ENCODE measurements at regions not wholly inside any gene's neighbourhood (a gene's known extent, or its start where the extent isn't known, plus 50 kb on each side); places are given as distances from the start of the nearest gene placed in this dataset.

DNA sequence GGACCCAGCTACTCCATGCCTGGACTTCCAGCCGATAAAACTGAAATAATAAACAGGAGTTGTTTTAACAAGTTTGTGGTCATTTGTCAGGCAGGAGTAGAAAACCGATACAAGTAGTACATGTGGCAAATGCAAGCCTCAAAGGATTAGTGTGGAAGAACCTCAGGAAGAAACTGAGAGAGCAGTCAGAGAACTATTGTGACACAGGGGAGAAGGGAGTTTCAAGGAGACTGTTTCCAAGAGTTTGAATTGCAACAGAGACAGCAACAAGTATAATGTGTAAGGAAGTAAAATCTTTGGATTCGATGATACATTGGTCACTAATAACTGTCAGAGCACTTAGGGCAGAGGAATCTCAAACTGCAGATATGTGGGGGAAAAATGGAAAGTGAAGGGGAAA is 450.6 kb upstream of the ARHGEF26 start:
- no peak overlapping the region for H3K4me3 ChIP-seq (ENCODE audit: low read length)
- no peak for DNase-seq (ENCODE audit: low read depth)
- TF ChIP-seq, protein P1, sequence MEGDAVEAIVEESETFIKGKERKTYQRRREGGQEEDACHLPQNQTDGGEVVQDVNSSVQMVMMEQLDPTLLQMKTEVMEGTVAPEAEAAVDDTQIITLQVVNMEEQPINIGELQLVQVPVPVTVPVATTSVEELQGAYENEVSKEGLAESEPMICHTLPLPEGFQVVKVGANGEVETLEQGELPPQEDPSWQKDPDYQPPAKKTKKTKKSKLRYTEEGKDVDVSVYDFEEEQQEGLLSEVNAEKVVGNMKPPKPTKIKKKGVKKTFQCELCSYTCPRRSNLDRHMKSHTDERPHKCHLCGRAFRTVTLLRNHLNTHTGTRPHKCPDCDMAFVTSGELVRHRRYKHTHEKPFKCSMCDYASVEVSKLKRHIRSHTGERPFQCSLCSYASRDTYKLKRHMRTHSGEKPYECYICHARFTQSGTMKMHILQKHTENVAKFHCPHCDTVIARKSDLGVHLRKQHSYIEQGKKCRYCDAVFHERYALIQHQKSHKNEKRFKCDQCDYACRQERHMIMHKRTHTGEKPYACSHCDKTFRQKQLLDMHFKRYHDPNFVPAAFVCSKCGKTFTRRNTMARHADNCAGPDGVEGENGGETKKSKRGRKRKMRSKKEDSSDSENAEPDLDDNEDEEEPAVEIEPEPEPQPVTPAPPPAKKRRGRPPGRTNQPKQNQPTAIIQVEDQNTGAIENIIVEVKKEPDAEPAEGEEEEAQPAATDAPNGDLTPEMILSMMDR (IDR thresholded peaks at IDR 0.05; ENCODE audit: insufficient read depth, low read depth, low read length, missing control alignments), result no peak

DNA sequence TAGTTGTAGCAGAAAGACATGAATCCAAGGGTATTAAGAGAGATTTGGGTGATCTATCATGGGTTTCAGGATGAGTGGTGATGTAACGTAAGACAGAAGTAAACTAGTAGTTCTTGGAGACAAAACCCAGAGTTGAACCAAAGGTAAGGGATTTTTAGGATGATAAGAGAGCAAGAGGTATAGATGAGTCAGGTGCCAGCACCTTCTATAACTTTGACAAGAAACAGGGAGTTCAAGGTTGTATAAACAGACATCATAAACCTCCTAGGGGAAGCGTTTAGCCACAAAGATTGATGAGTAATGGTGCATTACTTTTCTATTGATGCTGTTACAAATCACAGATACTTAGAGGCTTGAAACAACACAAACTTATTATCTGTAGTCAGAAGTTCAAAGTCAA is 447.3 kb upstream of the ARHGEF26 start:
- peak; percentile 6 for DNase-seq (ENCODE audit: low read depth)
- no peak overlapping the region for H3K4me3 ChIP-seq (ENCODE audit: low read length)
- TF ChIP-seq, protein P1 (IDR thresholded peaks at IDR 0.05; ENCODE audit: insufficient read depth, low read depth, low read length, missing control alignments), result no peak

DNA sequence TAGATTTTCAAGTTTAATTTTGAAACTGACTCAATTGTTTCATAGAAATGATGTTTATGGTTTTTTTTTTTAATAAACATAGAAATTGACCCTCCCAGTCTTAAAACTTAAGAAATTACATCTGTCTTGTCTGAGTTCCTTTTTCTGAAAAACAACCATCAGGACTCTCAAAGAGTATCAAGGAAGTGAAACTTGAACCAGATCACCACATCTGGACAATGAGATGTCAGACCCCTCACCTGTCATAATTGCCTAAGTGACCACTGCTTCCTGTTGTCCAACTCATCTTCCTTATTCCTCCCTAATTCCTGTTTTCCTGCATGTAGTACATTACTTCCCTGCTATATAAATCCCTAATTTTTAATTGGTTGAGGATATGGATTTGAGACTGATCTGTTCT is 441.5 kb upstream of the ARHGEF26 start:
- H3K4me3 ChIP-seq (ENCODE audit: low read length), result no peak overlapping the region
- no peak for DNase-seq (ENCODE audit: low read depth)
- TF ChIP-seq, protein P1 (IDR thresholded peaks at IDR 0.05; ENCODE audit: insufficient read depth, low read depth, low read length, missing control alignments), result no peak

DNA sequence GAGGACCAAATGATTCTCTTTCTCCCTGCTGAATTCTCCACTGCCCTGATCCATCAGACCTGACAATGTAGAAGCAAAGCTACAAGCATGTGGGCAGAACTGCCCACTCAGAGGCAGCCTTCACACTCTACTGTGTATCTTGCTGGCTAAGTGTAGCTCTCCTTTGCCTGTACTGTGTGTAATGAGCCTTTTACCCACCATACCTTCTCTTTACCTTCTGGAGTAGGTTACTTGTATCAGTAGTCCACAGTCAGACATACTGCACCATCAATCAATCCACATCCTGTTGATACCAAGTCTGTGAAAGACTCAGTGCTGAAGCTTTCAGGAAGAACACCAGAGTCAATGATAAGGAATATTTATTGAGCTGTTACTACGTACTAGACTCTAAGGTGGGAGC is 440.7 kb upstream of the ARHGEF26 start:
- TF ChIP-seq, protein P1 (IDR thresholded peaks at IDR 0.05; ENCODE audit: insufficient read depth, low read depth, low read length, missing control alignments), result no peak
- no peak for DNase-seq (ENCODE audit: low read depth)
- no peak overlapping the region for H3K4me3 ChIP-seq (ENCODE audit: low read length)

DNA sequence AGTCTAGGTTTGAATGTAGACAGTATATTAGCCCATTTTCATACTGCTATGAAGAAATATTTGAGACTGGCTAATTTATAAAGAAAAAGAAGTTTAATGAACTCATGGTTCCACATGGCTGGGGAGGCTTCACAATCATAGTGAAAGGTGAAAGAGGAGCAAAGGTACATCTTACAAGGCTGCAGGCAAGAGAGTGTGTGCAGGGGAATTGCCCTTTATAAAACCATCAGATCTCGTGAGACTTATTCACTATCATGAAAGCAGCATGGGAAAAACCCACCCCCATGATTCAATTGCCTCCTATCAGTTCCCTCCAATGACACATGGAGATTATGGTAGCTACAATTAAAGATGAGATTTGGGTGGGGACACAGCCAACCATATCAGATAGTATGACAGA is 440.1 kb upstream of the ARHGEF26 start:
- H3K4me3 ChIP-seq (ENCODE audit: low read length), result no peak overlapping the region
- DNase-seq (ENCODE audit: low read depth), result no peak
- TF ChIP-seq, protein P1 (IDR thresholded peaks at IDR 0.05; ENCODE audit: insufficient read depth, low read depth, low read length, missing control alignments), result no peak

DNA sequence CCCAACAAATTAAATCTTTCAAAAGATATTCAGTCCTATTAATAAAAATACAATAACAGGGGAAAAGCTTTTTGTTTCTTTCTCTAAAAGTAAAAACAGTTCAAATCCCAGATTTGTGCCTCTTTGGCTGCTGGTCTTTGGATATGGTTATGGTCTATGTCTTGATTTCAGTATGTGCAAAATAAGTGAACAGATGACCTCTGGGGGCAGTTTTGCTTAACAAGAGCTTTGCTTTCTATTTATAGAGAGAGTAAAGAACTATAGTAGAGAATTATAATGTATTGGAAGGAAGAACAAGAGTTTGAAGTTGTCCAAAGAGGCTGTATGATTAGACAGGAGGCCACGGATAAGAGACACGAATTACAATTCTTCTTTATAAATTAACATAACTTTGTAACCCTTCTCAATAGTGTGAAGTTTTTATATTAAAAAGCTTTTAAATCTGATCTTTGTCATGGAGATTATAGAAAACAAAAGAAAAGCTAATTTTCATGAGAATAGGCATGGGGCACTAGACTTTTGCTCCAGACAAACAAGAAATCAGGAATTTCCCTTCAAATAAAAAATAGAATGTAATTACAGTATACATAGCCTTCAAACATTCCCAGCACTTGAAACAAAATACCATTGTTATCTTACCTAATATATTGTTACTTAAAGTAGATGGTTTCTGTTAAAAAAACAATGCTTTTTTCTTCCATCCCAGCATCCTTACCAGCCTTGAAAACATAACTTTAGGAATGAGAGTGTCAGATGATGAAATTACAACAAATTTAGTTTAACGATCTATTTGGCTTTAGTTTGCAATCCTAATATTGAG is 432.7 kb upstream of the ARHGEF26 start:
- TF ChIP-seq, protein P1 (IDR thresholded peaks at IDR 0.05; ENCODE audit: insufficient read depth, low read depth, low read length, missing control alignments), result no peak
- no peak overlapping the region for H3K4me3 ChIP-seq (ENCODE audit: low read length)
- DNase-seq (ENCODE audit: low read depth), result no peak

DNA sequence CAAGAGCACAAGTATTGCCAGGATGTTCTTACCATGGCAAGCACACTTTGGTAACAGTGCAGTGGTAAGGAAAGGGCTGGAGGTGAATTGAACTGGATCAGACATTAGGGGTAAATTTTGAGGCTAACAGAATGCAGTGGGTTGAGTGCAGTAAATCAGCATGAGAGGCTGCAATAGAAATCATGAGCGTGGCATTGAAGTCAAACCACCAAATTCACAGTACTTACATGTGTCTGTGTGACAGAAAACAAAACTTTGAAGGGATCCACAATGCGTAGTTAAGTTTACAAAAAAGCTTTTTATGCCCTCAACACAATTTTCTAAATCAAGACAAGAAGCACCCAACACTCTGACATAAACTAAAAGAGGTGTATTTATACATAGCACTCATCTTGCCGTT is 428.0 kb upstream of the ARHGEF26 start:
- no peak overlapping the region for H3K4me3 ChIP-seq (ENCODE audit: low read length)
- no peak for DNase-seq (ENCODE audit: low read depth)
- TF ChIP-seq, protein P1 (IDR thresholded peaks at IDR 0.05; ENCODE audit: insufficient read depth, low read depth, low read length, missing control alignments), result no peak
